NCI-H2107 (cell line): ENCODE measurements at regions not wholly inside any gene's neighbourhood (a gene's known extent, or its start where the extent isn't known, plus 50 kb on each side); places are given as distances from the start of the nearest gene placed in this dataset.
A peak's percentile ranks its signal among the peaks of the same experiment; 100 is the strongest.

Experiments used
- DNase-seq: peaks from one replicate; lab custom pipeline; 2025; lab: John Stamatoyannopoulos, UW

- DNase-seq, result no peak
Measured at GRCh38 chr4:183563874-183564273, 59.0 kb downstream of the ING2 start.

- DNase-seq, result peak; percentile 17
Measured at GRCh38 chr4:183571350-183571941, 66.6 kb downstream of the ING2 start.

GRCh38 chr4:183576701-183577404, 72.0 kb downstream of the ING2 start:
- DNase-seq, result no peak

GRCh38 chr4:183580370-183580769, 75.5 kb downstream of the ING2 start:
- DNase-seq, result no peak

GRCh38 chr4:183580849-183581248, 76.0 kb downstream of the ING2 start:
- DNase-seq, result no peak

- DNase-seq, result no peak
Measured at GRCh38 chr4:183586824-183587223, 72.2 kb downstream of the RWDD4 start.

- DNase-seq, result no peak
Measured at GRCh38 chr4:183588169-183588675, 70.8 kb downstream of the RWDD4 start.

- no peak for DNase-seq
Measured at GRCh38 chr4:183588691-183589090, 70.3 kb downstream of the RWDD4 start.

GRCh38 chr4:183589461-183590099, 69.4 kb downstream of the RWDD4 start:
- no peak for DNase-seq
